ENCODE measurements at regions not wholly inside any gene's neighbourhood (a gene's known extent, or its start where the extent isn't known, plus 50 kb on each side); places are given as distances from the start of the nearest gene placed in this dataset.

DNA sequence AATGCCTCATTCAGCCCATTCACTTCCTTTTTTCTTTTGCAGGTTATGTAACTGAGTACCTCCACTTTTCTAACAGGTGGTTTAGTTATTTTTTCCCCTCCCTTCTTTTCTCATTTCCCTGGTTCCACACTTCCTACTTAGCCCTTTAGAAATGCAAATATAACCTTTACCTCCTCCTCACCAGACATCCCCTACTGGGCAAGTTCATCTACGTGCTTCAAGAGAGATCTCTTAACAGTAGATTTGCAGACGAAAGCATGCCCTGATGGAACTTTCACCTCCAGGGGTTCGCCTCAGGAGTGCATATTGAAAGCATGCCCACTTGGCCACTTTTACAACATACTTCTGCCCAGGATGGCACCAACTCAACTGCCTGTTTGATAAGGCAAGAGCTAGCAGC is 314.1 kb upstream of the LRRC3B start:
- TF ChIP-seq CTCF (IDR thresholded peaks at IDR 0.05; ENCODE audit: control extremely low read depth in 1 of 3, insufficient read depth in 1 of 3, low read depth in 1 of 3, low read length in 3 of 3): no peak
- no peak for TF ChIP-seq RNF2 (IDR thresholded peaks at IDR 0.05; ENCODE audit: borderline replicate concordance, low read depth, low read length, missing control alignments, poor library complexity, severe bottlenecking)
- no peak for TF ChIP-seq CHD2 (IDR thresholded peaks at IDR 0.05; ENCODE audit: low read length)
- TF ChIP-seq POLR2AphosphoS5 (IDR thresholded peaks at IDR 0.05; ENCODE audit: low read depth, low read length): no peak
- TF ChIP-seq, protein P1, sequence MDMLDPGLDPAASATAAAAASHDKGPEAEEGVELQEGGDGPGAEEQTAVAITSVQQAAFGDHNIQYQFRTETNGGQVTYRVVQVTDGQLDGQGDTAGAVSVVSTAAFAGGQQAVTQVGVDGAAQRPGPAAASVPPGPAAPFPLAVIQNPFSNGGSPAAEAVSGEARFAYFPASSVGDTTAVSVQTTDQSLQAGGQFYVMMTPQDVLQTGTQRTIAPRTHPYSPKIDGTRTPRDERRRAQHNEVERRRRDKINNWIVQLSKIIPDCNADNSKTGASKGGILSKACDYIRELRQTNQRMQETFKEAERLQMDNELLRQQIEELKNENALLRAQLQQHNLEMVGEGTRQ (IDR thresholded peaks at IDR 0.05; ENCODE audit: low read length): no peak
- TF ChIP-seq SIN3A (conservative IDR thresholded peaks at IDR 0.05 in 1 of 2, IDR thresholded peaks at IDR 0.05 in 1 of 2; ENCODE audit: low read depth in 1 of 2, low read length in 2 of 2): no peak
- TF ChIP-seq, protein P2, sequence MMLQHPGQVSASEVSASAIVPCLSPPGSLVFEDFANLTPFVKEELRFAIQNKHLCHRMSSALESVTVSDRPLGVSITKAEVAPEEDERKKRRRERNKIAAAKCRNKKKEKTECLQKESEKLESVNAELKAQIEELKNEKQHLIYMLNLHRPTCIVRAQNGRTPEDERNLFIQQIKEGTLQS (IDR thresholded peaks at IDR 0.05; ENCODE audit: insufficient read depth, low read depth, low read length): no peak
